ENCODE measurements at regions not wholly inside any gene's neighbourhood (a gene's known extent, or its start where the extent isn't known, plus 50 kb on each side); places are given as distances from the start of the nearest gene placed in this dataset.
"Not testable (repeated sequence)": the region's sequence is repeated elsewhere in the genome, so short reads cannot be mapped to it uniquely, and the experiment has no call there.

DNA sequence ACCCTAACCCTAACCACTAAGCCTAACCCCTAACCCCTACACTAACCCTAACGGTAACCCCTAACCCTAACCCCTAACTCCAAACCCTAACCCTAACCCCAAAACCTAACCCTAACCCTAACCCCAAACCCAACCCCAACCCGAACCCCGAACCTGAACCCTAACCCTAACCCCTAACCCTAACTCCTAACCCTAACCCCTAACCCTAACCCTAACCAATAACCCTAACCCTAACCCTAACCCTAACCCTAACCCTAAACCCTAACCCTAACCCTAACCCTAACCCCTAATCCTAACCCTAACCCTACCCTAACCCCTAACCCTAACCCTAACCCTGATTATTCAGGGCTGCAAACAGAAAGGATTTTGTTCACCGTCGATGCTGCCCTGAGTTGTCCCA lies 144.6 kb upstream of the DUSP22 start:
- DNase-seq (ENCODE audit: low read depth) = not testable (repeated sequence)

DNA sequence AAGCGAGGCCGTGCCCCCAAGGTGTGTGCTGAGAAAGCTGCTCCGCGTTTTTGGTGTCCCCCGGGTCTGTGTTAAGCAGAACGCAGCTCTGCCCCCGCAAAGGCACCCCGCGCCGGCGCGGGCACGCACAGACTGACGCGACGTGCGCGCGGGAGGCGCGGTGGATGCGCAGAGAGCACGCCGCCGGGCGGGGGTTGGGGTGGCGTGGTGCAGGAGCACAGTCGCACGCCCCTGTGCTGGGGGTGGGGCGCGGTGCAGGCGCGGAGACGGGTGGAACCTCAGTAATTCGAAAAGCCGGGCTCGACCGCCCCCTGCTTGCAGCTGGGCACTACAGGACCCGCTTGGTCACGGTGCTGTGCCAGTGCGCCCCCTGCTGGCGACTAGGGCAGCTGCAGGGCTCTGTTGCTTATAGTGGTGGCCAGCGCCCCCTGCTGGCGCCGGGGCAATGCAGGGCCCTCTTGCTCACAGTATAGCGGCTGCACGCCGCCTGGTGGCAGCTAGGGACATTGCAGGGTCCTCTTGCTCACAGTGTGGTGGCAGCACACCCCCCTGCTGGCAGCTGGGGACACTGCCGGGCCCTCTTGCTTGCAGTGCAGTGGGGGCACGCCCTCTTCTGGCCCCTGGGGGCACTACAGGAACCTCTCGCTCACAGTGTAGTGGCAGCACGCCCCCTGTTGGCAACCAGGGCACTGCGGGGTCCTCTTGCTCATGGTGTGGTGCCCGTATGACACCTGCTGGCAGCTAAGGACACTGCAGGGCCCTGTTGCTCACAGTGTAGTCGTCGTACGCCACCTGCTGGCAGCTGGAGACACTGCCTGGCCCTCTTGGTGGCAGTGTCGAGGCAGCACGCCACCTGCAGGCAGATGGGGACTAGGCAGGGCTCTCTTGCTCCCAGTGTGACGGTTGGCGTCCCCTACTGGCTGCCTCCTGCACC lies 144.0 kb upstream of the DUSP22 start:
- DNase-seq (ENCODE audit: low read depth) = peak; percentile 96

DNA sequence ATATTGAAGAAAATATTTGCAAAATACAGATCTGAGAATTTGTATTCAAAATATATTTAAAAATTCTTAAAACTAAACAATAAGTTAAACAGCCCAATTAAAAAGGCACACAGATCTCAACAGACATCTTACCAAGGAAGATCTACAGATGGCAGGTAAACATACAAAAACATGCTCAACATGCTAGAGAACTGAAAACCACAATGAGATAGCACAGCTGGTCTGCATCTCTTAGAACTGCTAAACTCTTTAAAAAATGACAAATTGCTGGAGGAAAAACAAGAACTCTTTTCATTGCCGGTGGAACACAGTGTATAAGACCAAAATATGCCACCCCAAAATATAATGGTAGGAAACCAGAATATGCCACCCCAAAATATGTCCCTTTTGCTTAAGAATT lies 142.1 kb upstream of the DUSP22 start:
- not testable (repeated sequence) for DNase-seq (ENCODE audit: low read depth)

DNA sequence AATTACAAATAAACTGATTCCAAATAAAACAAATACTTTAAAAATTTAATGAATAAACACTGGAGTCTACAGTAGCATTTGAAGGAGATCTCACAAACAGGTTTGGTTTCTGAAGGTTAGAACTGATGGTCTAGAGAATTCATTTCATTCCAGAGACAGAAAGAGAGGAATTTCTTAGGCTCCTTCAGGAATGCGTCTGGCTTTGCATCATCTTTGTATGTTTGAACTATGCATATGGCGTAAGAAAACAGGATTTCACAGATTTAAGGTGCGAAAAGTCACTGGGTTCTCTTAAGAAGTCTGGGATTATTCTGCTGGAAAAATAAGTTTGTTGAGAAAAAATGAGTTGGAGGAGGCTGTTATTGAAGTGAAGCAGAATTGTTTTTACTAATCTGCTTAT lies 139.9 kb upstream of the DUSP22 start:
- not testable (repeated sequence) for DNase-seq (ENCODE audit: low read depth)

DNA sequence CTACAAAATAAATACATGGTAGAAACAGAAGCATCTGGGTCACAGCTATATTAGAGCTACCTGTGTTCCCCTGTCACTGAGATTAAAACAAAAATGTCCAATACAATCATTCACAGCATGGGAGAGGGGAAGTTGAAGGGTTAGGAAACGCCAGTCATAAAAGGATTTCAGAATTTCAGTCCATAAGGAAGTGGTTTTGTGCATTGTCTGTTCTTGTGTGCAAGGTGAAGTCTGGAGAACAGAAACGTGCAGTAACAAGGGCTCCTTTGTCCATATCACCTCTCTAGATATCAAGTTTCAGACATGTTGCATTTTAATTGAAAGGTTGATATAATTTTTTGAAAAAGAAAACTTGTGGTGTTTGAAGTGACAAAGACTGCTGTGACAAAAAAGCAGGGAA lies 139.3 kb upstream of the DUSP22 start:
- DNase-seq (ENCODE audit: low read depth) = not testable (repeated sequence)

DNA sequence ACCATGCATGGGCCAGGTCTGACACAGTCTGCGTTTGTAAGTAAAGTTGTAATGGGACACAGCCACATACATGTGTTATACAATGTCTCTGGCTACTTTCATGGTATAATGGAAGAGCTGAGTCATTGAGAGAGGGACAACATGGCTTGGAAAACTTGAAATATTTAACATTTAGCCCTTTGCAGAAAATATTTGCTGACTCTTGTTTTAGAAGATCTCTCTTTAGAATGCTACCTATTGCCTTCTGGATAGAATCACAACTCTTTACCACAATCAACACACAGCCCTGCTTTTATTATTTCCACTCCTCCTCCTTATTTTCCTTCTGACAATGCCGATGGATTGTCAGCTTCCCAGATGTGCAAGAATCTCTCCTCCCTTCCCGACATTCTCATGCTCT lies 138.4 kb upstream of the DUSP22 start:
- DNase-seq (ENCODE audit: low read depth) = not testable (repeated sequence)

DNA sequence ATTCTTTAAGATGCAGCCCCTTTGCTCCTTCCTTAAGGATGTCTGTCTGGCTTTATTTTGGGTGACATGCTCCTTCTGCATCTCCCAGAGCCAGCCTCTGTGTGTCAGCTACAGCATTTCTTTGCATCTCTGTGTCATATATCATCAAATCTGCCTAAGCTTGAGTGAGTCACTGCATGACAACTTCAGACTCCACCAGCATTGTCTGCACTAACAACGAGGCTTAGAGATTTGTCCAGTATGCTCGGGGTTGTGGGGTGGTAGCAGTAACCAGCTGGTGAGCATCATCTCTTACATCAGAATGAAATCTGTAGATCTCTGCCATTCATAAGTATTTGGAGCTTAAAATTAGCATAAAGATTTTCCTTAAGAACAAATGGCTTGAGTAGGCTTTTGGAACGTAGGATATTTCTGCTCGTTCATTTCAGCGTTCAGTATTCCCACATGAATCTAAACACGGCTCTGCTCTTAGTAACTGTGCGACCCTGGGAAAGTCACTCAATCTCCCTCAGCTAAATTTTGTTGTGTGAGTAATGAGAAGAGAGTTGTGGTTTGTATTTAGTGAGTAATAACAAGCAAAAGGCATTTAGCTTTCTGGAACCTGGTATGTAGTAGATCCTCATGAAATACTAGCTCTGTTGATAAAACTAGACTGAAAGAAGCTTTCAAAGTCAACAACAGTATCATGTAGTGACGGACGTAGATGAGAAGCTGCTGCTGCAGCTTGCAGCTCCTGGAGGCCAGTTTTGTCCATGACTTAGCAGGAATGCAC lies 137.8 kb upstream of the DUSP22 start:
- DNase-seq (ENCODE audit: low read depth) = not testable (repeated sequence)

DNA sequence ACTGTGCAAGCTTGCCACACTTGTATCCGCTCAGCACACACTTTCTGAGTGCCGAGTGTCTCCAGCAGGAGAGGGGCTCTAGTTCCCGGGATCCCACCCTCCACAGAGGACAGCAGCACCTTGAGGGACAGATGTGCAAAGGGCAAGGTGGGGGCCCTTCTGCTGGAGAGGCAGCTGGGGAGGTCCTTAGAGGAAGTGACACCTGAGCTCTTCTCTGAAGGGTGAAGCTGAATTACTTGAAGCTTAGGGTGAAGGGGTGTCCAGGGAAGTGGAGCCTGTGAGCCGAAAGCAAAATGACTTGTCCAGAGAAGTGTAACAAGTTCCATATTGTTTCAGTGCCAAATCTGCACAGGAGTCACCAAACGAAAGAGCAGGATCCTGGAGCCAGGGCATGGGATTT lies 136.3 kb upstream of the DUSP22 start:
- DNase-seq (ENCODE audit: low read depth) = no peak

DNA sequence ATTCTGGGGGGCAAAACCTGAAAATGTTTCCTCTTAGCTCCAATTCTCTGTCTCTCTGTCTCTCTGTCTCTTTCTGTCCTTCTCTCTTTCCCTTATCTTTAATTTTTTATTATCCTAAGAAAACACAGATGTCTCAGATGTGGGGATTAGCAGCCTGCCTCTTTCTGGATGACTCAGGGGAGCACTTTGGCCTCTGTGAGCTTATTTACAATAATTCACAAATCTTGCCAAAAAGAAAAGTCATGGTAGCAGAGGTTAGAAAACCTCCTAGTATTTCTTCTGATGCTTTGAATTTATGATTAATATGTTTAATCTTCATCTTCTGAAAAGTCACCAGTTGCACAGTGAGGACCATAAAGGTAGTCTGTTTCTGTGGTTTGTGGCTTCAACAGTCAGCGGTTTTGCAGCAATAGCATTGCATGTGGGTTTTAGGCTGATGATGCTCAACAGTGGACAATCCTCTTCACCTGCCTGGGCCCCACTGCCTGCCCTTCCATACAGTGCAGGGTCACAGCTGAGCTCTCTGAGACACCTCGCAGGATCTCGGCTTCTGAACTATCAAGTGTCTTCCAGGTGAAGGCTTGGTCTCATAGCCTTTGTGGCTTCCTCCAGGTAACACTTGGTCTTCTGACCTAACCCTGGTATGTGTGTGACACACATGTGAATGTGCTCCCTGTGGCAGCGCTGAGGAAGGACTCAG lies 135.7 kb upstream of the DUSP22 start:
- not testable (repeated sequence) for DNase-seq (ENCODE audit: low read depth)

DNA sequence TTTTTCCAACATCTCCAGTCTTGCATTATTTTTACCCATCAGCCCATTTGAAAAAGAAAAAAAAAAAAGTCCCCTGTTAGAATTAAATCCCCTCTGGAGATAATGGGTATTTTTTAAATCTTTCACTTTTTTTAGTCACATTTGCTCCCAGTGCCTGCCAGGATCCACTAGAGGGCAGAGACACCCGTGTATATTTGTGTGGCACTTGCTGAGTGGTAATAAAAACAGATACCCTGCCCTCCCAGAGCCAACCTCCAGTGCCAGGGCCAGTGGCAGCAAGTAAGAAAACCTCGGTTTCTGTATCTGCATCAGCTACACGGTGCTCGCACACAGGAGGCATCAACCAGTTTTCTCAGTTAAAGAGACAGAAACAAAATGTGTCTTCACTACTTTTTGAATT lies 135.1 kb upstream of the DUSP22 start:
- DNase-seq (ENCODE audit: low read depth) = not testable (repeated sequence)

DNA sequence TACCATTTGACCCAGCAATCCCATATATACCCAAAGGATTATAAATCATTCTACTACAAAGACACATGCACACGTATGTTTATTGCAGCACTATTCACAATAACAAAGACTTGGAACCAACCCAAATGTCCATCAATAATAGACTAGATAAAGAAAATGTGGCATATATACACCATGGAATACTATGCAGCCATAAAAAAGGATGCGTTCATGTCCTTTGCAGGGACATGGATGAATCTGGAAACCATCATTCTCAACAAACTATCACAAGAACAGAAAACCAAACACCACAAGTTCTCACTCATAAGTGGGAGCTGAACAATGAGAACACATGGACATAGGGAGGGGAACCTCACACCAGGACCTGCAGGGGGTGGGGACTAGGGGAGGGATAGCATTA lies 130.6 kb upstream of the DUSP22 start:
- DNase-seq (ENCODE audit: low read depth) = not testable (repeated sequence)

DNA sequence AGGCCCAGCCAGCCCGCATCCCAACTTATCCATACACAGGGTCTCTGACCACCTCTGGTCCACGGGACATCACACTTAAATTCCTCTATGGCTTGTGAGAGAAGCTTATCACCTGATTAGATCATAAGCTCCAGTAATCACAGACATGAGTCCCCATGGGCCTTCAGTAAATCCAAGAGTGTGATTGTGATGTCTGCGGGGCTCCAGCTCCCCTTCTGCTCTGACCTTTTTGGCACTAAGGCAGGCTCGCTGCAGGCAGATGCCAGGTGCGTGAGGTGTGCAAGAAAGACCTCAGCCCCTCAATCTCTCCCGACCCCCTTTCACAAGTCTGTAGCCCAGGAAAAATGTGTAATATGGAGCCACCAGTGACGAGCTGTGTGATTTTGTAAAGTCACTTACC lies 127.6 kb upstream of the DUSP22 start:
- no peak for DNase-seq (ENCODE audit: low read depth)

DNA sequence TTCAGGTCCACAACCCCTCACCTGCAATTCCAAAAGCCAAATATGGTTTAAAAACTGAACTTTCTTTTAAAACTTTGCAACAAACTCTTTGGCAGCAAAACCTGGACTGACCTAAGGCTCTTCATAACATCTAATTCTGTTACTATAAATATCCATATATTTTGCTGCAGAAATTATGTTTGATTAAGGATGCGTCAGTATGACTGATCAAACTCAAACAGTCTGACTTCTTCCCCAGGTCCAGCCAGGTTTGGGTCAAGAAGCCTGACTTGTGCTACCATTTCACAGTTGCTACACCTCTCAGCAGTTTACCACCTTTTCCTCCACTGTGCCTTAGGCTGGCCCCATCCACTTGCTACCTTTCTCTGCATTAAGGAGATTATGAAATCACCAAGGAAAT lies 127.0 kb upstream of the DUSP22 start:
- DNase-seq (ENCODE audit: low read depth) = no peak

DNA sequence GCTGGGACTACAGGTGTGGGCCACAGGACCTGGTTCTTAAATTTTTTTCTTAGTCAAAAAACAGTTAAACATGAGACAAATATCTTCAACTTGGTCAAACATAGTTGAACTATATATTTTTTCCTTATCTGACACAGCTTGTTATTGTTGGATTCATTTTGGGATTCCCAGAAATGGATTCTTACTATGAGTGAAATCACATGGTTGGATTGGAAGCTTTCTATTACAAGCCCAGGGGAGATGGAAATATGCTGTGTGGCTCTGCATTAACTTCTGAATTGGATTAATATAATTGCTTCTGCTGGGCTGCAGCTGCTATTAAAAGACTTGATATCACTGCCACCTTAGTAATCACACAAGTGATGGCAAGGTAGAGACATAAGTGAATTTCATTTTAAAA lies 126.4 kb upstream of the DUSP22 start:
- DNase-seq (ENCODE audit: low read depth) = no peak

DNA sequence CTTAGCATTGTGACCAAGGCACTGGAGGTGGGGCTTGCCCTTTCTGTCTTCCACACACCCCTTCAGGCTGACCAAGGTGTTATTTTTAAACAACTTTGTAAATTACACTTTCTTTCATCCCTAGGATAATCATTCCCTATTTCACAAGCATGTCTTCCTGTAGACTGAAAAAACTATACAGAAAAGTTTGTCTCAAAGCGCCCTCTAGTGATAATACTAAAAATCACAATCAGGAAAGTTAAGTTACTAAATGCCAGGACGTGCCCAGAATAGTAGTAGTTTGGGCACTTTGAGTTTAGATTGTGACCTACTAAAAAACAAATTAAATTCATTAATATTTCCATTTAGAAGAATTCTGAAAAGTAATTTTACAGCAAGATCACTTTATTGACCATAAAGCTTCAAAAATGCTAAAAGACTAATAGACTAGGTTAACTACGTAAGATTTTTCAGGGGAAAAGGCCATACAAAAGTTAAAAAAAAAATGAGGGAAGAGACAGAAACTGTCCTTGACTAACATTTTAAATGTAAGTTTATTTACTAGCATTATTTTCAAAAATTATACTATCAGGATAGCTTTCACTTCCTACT lies 123.3 kb upstream of the DUSP22 start:
- DNase-seq (ENCODE audit: low read depth) = no peak

DNA sequence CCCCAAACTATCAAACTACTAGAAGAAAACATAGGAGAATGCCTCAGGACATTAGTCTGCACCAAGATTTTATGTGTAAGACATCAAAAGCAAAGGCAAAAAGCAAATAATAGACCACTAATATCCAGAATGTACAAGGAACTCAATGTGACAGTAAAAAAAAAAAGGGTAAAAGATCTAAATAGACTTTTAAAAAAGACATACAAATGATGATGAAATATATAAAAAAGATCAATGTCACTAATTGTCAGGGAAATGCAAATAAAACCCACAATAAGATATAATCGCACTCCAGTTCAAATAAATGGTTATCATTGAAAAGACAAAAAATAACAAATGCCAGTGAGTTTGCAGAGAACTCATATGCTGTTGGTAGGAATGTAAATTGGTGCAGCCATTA lies 118.3 kb upstream of the DUSP22 start:
- no peak for DNase-seq (ENCODE audit: low read depth)

DNA sequence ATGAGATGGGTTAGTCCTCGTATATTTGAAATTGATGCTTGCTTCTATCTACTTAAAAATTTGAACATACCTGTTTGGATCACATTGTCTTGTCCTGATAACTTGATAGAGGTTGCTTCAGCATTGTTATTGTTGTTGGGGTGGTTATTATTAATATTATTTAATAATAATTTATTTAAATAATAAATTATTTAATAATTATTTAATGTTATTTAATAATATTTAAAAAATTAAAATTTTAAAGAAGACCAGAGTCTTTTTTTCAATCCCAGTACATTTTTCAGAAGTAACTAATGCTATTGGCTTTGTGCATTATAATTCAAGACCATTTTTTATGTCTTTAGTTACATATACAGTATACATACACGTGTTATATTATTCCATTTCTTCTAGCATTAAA lies 116.6 kb upstream of the DUSP22 start:
- no peak for DNase-seq (ENCODE audit: low read depth)

DNA sequence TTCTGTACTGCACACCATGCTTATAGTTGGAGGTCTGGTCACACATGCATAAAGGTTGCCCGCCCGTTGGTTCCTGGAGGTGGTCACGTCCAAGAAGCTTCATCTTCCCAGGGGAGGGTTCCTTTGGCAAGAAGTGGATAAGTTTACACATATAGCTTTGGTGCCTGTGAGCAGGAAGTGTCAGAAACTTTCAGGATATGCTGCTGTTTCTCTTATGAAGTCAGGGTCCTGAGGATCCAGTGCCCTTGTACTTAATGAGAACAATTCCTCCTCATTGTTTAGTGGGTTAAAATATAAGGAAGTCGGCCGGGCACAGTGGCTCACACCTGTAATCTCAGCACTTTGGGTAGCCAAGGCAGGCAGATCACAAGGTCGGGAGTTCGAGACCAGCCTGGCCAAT lies 115.5 kb upstream of the DUSP22 start:
- DNase-seq (ENCODE audit: low read depth) = no peak

DNA sequence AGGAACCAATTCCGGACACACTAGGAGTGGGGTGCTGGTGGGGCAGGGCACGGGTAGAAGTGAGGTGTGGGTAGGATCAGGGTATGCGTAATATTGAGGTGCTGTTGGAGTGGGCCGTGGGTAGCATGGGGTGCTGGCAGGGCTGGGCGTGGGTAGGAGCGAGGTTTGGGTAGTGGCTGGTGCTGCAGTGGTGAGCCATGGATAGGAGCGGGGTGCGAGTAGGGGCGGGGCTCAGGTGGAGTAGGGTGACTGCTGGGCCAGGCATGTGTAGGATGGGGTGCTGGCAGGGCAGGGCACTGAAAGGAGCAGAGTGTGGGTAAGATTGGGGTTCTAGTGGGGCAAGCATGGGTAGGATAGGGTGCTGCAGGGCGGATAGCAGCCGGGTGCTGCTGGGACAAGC lies 114.2 kb upstream of the DUSP22 start:
- no peak for DNase-seq (ENCODE audit: low read depth)

DNA sequence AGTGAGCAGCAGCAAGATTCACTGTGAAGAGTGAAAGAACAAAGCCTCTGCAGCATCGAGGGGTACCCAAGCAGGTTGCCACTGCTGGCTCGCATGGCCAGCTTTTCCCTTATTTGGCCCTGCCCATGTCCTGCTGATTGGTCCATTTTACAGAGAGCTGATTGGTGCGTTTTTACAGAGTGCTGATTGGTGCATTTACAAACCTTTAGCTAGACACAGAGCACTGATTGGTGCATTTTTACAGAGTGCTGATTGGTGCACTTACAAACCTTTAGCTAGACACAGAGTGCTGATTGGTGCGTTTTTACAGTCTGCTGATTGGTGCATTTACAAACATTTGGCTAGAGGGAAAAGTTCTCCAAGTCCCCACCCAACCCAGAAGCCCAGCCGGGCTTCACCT lies 113.4 kb upstream of the DUSP22 start:
- not testable (repeated sequence) for DNase-seq (ENCODE audit: low read depth)

DNA sequence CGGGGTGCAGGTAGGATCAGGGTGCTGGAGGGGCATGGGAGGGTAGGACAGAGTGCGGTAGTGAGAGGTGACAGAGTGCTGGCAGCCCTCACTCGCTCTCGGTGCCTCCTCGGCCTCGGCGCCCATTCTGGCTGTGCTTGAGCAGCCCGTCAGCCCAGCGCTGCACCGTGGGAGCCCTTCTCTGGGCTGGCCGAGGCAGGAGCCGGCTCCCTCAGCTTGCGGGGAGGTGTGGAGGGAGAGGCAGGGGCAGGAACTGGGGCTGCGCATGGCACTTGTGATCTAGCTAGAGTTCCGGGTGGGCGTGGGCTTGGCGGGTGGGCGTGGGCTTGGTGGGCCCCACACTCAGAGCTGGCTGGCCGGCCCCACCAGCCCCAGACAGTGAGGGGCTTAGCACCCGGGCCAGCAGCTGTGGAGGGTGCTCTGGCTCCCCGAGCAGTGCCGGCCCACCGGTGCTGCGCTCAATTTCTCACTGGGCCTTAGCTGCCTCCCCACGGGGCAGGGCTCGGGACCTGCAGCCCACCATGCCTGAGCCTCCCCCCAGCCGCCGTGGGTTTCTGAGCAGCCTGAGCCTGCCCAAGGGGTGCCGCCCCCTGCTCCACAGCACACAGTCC lies 112.8 kb upstream of the DUSP22 start:
- DNase-seq (ENCODE audit: low read depth) = no peak
